ENCODE measurements at regions not wholly inside any gene's neighbourhood (a gene's known extent, or its start where the extent isn't known, plus 50 kb on each side); places are given as distances from the start of the nearest gene placed in this dataset.

- no peak overlapping the region for H3K4me3 ChIP-seq (replicated peaks; ENCODE audit: low read depth, low read length)
- no peak for TF ChIP-seq CTCF (IDR thresholded peaks at IDR 0.05; ENCODE audit: low read depth, low read length, missing control alignments)
- DNase-seq (ENCODE audit: extremely low read depth, low read depth), result no peak
Observed at GRCh38 chr5:15254607-15255006, 245.4 kb upstream of the FBXL7 start.

GRCh38 chr5:15252331-15252730 lies 247.6 kb upstream of the FBXL7 start:
- DNase-seq (ENCODE audit: extremely low read depth, low read depth), result no peak
- no peak for TF ChIP-seq CTCF (IDR thresholded peaks at IDR 0.05; ENCODE audit: low read depth, low read length, missing control alignments)
- H3K4me3 ChIP-seq (replicated peaks; ENCODE audit: low read depth, low read length), result no peak overlapping the region

- DNase-seq (ENCODE audit: extremely low read depth, low read depth), result no peak
- TF ChIP-seq CTCF (IDR thresholded peaks at IDR 0.05; ENCODE audit: low read depth, low read length, missing control alignments), result no peak
- no peak overlapping the region for H3K4me3 ChIP-seq (replicated peaks; ENCODE audit: low read depth, low read length)
Observed at GRCh38 chr5:15249152-15249551, 250.8 kb upstream of the FBXL7 start.

DNA sequence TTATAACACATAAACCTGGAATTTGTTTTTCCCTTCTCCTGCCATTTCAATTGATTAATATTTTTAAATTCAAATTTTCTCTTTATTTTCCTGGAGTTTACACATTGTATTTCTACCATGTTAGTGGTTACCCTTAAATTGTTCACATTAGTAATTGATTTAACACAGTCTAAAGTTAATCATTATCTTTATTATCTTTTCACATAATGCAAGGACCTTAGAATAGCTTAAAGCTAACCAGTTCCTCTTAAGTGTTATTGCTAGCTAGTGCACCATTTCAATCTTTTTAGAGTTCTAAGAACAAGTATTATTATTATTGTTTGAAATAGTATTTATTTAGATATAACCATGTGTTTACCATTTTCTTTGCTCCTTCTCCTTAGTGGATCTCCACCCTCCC lies 251.2 kb upstream of the FBXL7 start:
- TF ChIP-seq CTCF (IDR thresholded peaks at IDR 0.05; ENCODE audit: low read depth, low read length, missing control alignments), result no peak
- H3K4me3 ChIP-seq (replicated peaks; ENCODE audit: low read depth, low read length), result no peak overlapping the region
- DNase-seq (ENCODE audit: extremely low read depth, low read depth), result no peak

DNA sequence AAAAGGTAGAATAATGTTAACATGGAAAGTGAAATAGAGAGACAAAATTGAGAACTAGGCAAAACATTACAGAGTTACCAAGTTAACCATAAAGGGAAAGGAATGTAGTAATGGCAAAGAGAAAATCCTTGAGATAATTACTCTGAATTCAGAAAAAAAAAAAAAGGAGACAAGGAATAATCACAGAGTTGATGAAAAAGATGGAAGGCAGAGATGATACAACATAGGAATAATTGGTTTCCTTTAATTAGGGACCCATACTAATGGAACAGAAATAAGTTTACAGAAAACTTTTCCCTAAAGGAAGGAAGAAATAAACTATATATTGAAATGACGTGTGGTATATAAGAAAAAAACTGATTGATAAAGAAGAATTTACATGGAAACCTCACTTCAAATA lies 254.1 kb upstream of the FBXL7 start:
- TF ChIP-seq CTCF (IDR thresholded peaks at IDR 0.05; ENCODE audit: low read depth, low read length, missing control alignments), result no peak
- no peak overlapping the region for H3K4me3 ChIP-seq (replicated peaks; ENCODE audit: low read depth, low read length)
- DNase-seq (ENCODE audit: extremely low read depth, low read depth), result no peak

- no peak for DNase-seq (ENCODE audit: extremely low read depth, low read depth)
- TF ChIP-seq CTCF (IDR thresholded peaks at IDR 0.05; ENCODE audit: low read depth, low read length, missing control alignments), result no peak
Observed at GRCh38 chr5:15243301-15244020, 256.5 kb upstream of the FBXL7 start.

More at GRCh38 chr5:15243301-15244020, 256.5 kb upstream of the FBXL7 start:
- H3K4me3 ChIP-seq (replicated peaks; ENCODE audit: low read depth, low read length), result no peak overlapping the region
